SK-N-SH (cell line): ENCODE measurements at regions not wholly inside any gene's neighbourhood (a gene's known extent, or its start where the extent isn't known, plus 50 kb on each side); places are given as distances from the start of the nearest gene placed in this dataset.

ENCODE experiments used
- CTCF ChIA-PET: fragments of 300-600, 350-600 bp; formaldehyde crosslinking; extraction: SDS; loops from one replicate; lab custom pipeline; 2021; lab: Yijun Ruan, JAX
- POLR2A ChIA-PET: fragments of 350-600 bp; sonication (Branson Sonifier 250); formaldehyde crosslinking; extraction: SDS; loops from one replicate; lab custom pipeline; 2020; ENCODE audit warnings: antibody characterized with exemption, inconsistent platforms; lab: Yijun Ruan, JAX
- DNase-seq: peaks from one replicate; pipeline ENCODE4 v3.0.0; 2012
- H2AFZ ChIP-seq: fragments of 200-600 bp; sonication (generic); 2 replicates; pipeline ENCODE4 v1.8.1; 2016; ENCODE audit warnings: antibody characterized with exemption, mild to moderate bottlenecking, low read depth
- H3F3A ChIP-seq: fragments of 200-600 bp; sonication (generic); replicated peaks from 2 replicates; pipeline ENCODE3; 2016; ENCODE audit warnings: antibody characterized with exemption, mild to moderate bottlenecking; ENCODE audit not compliant: insufficient read depth
- H3K27ac ChIP-seq, 2 experiments: fragments of 200-500 bp in 1 of 2; fragments of 200-600 bp in 1 of 2; sonication (Bioruptor generic) in 1 of 2; sonication (generic), shearing (Covaris generic) in 1 of 2; 2 replicates each; pipeline versions ENCODE4 v1.5.1 to v1.6.1; 2014 to 2016; ENCODE audit warnings: low read depth in 2 of 2, inconsistent platforms in 1 of 2, low read length in 1 of 2, mild to moderate bottlenecking in 1 of 2, mixed read lengths in 1 of 2
- H3K27me3 ChIP-seq: fragments of 200-600 bp; sonication (generic), shearing (Covaris generic); 2 replicates; pipeline ENCODE4 v1.6.1; 2016; ENCODE audit warnings: mixed run types; ENCODE audit not compliant: insufficient read depth
- H3K36me3 ChIP-seq, 2 experiments: fragments of 200-500 bp in 1 of 2; fragments of 200-600 bp in 1 of 2; sonication (Bioruptor generic) in 1 of 2; sonication (generic) in 1 of 2; replicated peaks in 1 of 2; 2 replicates each; pipeline versions ENCODE3 to v1.5.1; 2014 to 2016; ENCODE audit warnings: low read length in 1 of 2, mild to moderate bottlenecking in 1 of 2; ENCODE audit not compliant: insufficient read depth in 2 of 2, control insufficient read depth in 1 of 2
- H3K4me1 ChIP-seq, 2 experiments: fragments of 200-500 bp in 1 of 2; fragments of 200-600 bp in 1 of 2; sonication (Bioruptor generic) in 1 of 2; sonication (generic), shearing (Covaris generic) in 1 of 2; 2 replicates each; pipeline versions ENCODE4 v1.5.1 to v1.6.1; 2014 to 2016; ENCODE audit warnings: low read depth in 1 of 2, low read length in 1 of 2, mixed run types in 1 of 2; ENCODE audit not compliant: insufficient read depth in 2 of 2, control insufficient read depth in 1 of 2
- H3K4me2 ChIP-seq: fragments of 200-600 bp; sonication (generic), shearing (Covaris generic); 2 replicates; pipeline ENCODE4 v1.6.1; 2017; ENCODE audit warnings: mixed run types
- H3K4me3 ChIP-seq, 2 experiments: fragments of 200-500 bp in 1 of 2; fragments of 200-600 bp in 1 of 2; sonication (Bioruptor generic) in 1 of 2; sonication (generic), shearing (Covaris generic) in 1 of 2; 2 replicates each; pipeline versions ENCODE4 v1.5.1 to v1.8.1; 2014 to 2016; ENCODE audit warnings: low read depth in 2 of 2, inconsistent platforms in 1 of 2, low read length in 1 of 2, mild to moderate bottlenecking in 1 of 2, mixed read lengths in 1 of 2, moderate library complexity in 1 of 2
- H3K79me2 ChIP-seq: fragments of 200-600 bp; sonication (generic); 2 replicates; pipeline ENCODE4 v1.8.1; 2017; ENCODE audit warnings: mild to moderate bottlenecking; ENCODE audit not compliant: insufficient read depth
- H3K9ac ChIP-seq: fragments of 200-600 bp; sonication (generic); 2 replicates; pipeline ENCODE4 v1.6.1; 2017; ENCODE audit warnings: mixed run types
- H3K9me2 ChIP-seq: fragments of 200-600 bp; sonication (generic); 2 replicates; pipeline ENCODE4 v1.6.1; 2017; ENCODE audit warnings: mixed run types
- H3K9me3 ChIP-seq: fragments of 200-600 bp; sonication (generic); 2 replicates; pipeline ENCODE4 v1.6.1; 2017; ENCODE audit warnings: mixed run types, mild to moderate bottlenecking, moderate library complexity
- H4K20me1 ChIP-seq: fragments of 200-600 bp; sonication (generic); 2 replicates; pipeline ENCODE4 v1.6.1; 2017; ENCODE audit warnings: mild to moderate bottlenecking, mixed run types; ENCODE audit not compliant: insufficient read depth
- ELF1 ChIP-seq: IDR thresholded peaks from 2 replicates; pipeline ENCODE4 v1.4.0; 2012
- EZH2phosphoT487 ChIP-seq: fragments of 200-600 bp; sonication (generic); IDR thresholded peaks from 2 replicates; pipeline ENCODE4 v1.6.1; 2017; ENCODE audit warnings: low read depth, mixed run types, mild to moderate bottlenecking, antibody characterized with exemption, moderate library complexity, borderline replicate concordance
- FOXJ3 ChIP-seq: sonication (generic); formaldehyde crosslinking; IDR thresholded peaks from 2 replicates; pipeline ENCODE4 v1.5.1; 2020; ENCODE audit warnings: mild to moderate bottlenecking, missing genetic modification reagents
- FOXM1 ChIP-seq: IDR thresholded peaks from 2 replicates; pipeline ENCODE4 v1.4.0; 2012; ENCODE audit warnings: low read depth, mild to moderate bottlenecking
- GABPA ChIP-seq: IDR thresholded peaks from 2 replicates; pipeline ENCODE4 v1.4.0; 2012; ENCODE audit warnings: low read depth, mild to moderate bottlenecking
- MAX ChIP-seq: IDR thresholded peaks from 2 replicates; pipeline ENCODE4 v1.4.0; 2012; ENCODE audit warnings: low read depth
- MEF2A ChIP-seq: IDR thresholded peaks from 2 replicates; pipeline ENCODE4 v1.4.0; 2012; ENCODE audit warnings: low read depth, borderline replicate concordance
- MXI1 ChIP-seq: IDR thresholded peaks from 2 replicates; pipeline ENCODE4 v1.6.1; 2012; ENCODE audit warnings: mild to moderate bottlenecking, low read depth, low read length, improper control_type of control experiment
- RAD21 ChIP-seq: IDR thresholded peaks from 2 replicates; pipeline ENCODE4 v1.6.1; 2012; ENCODE audit warnings: mild to moderate bottlenecking, low read length
- RFX5 ChIP-seq: IDR thresholded peaks from 2 replicates; pipeline ENCODE4 v1.6.1; 2012; ENCODE audit warnings: mild to moderate bottlenecking, improper control_type of control experiment, low read length
- USF2 ChIP-seq: fragments of 150-350 bp; IDR thresholded peaks from 2 replicates; pipeline ENCODE4 v1.6.1; 2017; ENCODE audit warnings: antibody characterized with exemption, low read length, low read depth, borderline replicate concordance
- YY1 ChIP-seq: IDR thresholded peaks from 2 replicates; pipeline ENCODE4 v1.4.0; 2012; ENCODE audit warnings: low read depth, mild to moderate bottlenecking
- WGBS: methylation state at CpG from one replicate; pipeline ENCODE4 v1.1.6; 2017; ENCODE audit warnings: low lambda C conversion rate; 5-methylcytosine and 5-hydroxymethylcytosine counted together

GRCh38 chr2:144237108-144237507 lies 282.8 kb downstream of the ZEB2 start:
- 91% methylated on average over 4 of the region's 4 CpGs for WGBS
- H3F3A ChIP-seq = no peaks in the 10 kb centered on the region
- CTCF ChIA-PET = no interaction called here
- no peak overlapping the region for H3K9ac ChIP-seq
- H3K4me3 ChIP-seq = no peak overlapping the region
- H2AFZ ChIP-seq = no peak overlapping the region
- no peaks in the 10 kb centered on the region for H3K79me2 ChIP-seq
- no peaks in the 10 kb centered on the region for H4K20me1 ChIP-seq
- H3K9me2 ChIP-seq = no peaks in the 10 kb centered on the region
- TF ChIP-seq RFX5 = no peak
- peaks cover 0 to 20% of the 10 kb centered on the region in 2 experiments; a peak in 3 of 4 replicates for H3K4me1 ChIP-seq
- POLR2A ChIA-PET = no interaction called here
- no peak for DNase-seq
- no peaks in the 10 kb centered on the region for H3K36me3 ChIP-seq
- H3K9me3 ChIP-seq = no peaks in the 10 kb centered on the region
- H3K27ac ChIP-seq = no peak overlapping the region
- H3K4me2 ChIP-seq = no peak overlapping the region
- H3K27me3 ChIP-seq = no peaks in the 10 kb centered on the region

GRCh38 chr2:144235050-144235449 lies 284.9 kb downstream of the ZEB2 start:
- Histone ChIP-seq H3K4me2 (no peak overlapping the region), H3K9me3 (no peaks in the 10 kb centered on the region), H3K27ac (peak overlapping the region in 1 of 2 experiments; percentile 28; a peak in 1 of 4 replicates), H2AFZ (no peak overlapping the region), H4K20me1 (no peaks in the 10 kb centered on the region), H3F3A (no peaks in the 10 kb centered on the region), H3K79me2 (no peaks in the 10 kb centered on the region), H3K36me3 (no peaks in the 10 kb centered on the region), H3K27me3 (no peaks in the 10 kb centered on the region), H3K9ac (no peak overlapping the region), H3K9me2 (no peaks in the 10 kb centered on the region), H3K4me1 (peaks cover 8 to 22% of the 10 kb centered on the region in 2 experiments; a peak in 3 of 4 replicates)
- 71% methylated on average over 1 of the region's 1 CpG for WGBS
- no peak for DNase-seq
- ChIA-PET CTCF (no interaction called here), POLR2A (no interaction called here)
- TF ChIP-seq ELF1 (no peak), YY1 (no peak), USF2 (no peak), GABPA (no peak)
- TF ChIP-seq, all 33 proteins: peak for 0
- no peak overlapping the region for H3K4me3 ChIP-seq

- ChIA-PET POLR2A (no interaction called here), CTCF (no interaction called here)
- WGBS = 75% methylated on average over 4 of the region's 4 CpGs
- no peaks in the 10 kb centered on the region for H3K79me2 ChIP-seq
- no peak for DNase-seq
- H3K4me2 ChIP-seq = no peak overlapping the region
- no peaks in the 10 kb centered on the region for H3K9me2 ChIP-seq
- H3F3A ChIP-seq = no peaks in the 10 kb centered on the region
- no peak overlapping the region for H2AFZ ChIP-seq
- no peaks in the 10 kb centered on the region for H4K20me1 ChIP-seq
- H3K9me3 ChIP-seq = no peaks in the 10 kb centered on the region
- TF ChIP-seq FOXM1 (no peak), MXI1 (no peak), ELF1 (no peak), EZH2phosphoT487 (no peak), RFX5 (no peak), USF2 (no peak), FOXJ3 (CRISPR knock-in tag) (no peak), MAX (no peak), RAD21 (no peak), MEF2A (no peak)
- no peaks in the 10 kb centered on the region for H3K27me3 ChIP-seq
- H3K9ac ChIP-seq = no peak overlapping the region
- H3K36me3 ChIP-seq = no peaks in the 10 kb centered on the region
- H3K27ac ChIP-seq = peak overlapping the region in 1 of 2 experiments; percentile 64; a peak in 1 of 4 replicates
- H3K4me3 ChIP-seq = no peak overlapping the region
- peaks cover 8 to 22% of the 10 kb centered on the region in 2 experiments; a peak in 3 of 4 replicates for H3K4me1 ChIP-seq
Measured at GRCh38 chr2:144234542-144234871, 285.4 kb downstream of the ZEB2 start.
